Activated CD4-positive, alpha-beta T cell treated with anti-CD3 and anti-CD28 coated beads for 48 hours (primary cell): ENCODE measurements at regions not wholly inside any gene's neighbourhood (a gene's known extent, or its start where the extent isn't known, plus 50 kb on each side); places are given as distances from the start of the nearest gene placed in this dataset.
"Not testable (repeated sequence)": the region's sequence is repeated elsewhere in the genome, so short reads cannot be mapped to it uniquely, and the experiment has no call there.

Experiments
- DNase-seq: peaks from one replicate; pipeline ENCODE4 v3.0.0-alpha.2; 2020

GRCh38 chr5:66234241-66234640 is 90.1 kb downstream of the SREK1 start:
- no peak for DNase-seq

- DNase-seq = no peak
Observed at GRCh38 chr5:66238435-66238834, 94.3 kb downstream of the SREK1 start.

- no peak for DNase-seq
Observed at GRCh38 chr5:66239034-66239433, 94.9 kb downstream of the SREK1 start.

- DNase-seq = no peak
Observed at GRCh38 chr5:66241136-66241825, 97.2 kb downstream of the SREK1 start.

GRCh38 chr5:66242050-66242715 is 98.1 kb downstream of the SREK1 start:
- DNase-seq = no peak

- DNase-seq = no peak
Observed at GRCh38 chr5:66246608-66247007, 102.5 kb downstream of the SREK1 start.

- no peak for DNase-seq
Observed at GRCh38 chr5:66247176-66247960, 103.3 kb downstream of the SREK1 start.

GRCh38 chr5:66248874-66249273 is 104.8 kb downstream of the SREK1 start:
- no peak for DNase-seq

- no peak for DNase-seq
Observed at GRCh38 chr5:66249920-66250319, 105.8 kb downstream of the SREK1 start.

- no peak for DNase-seq
Observed at GRCh38 chr5:66252849-66253248, 108.7 kb downstream of the SREK1 start.

GRCh38 chr5:66255714-66256113 is 111.6 kb downstream of the SREK1 start:
- no peak for DNase-seq

- no peak for DNase-seq
Observed at GRCh38 chr5:66273121-66273520, 129.0 kb downstream of the SREK1 start.

GRCh38 chr5:66276986-66277385 is 132.9 kb downstream of the SREK1 start:
- no peak for DNase-seq

- DNase-seq = no peak
Observed at GRCh38 chr5:66277981-66278380, 133.9 kb downstream of the SREK1 start.

- no peak for DNase-seq
Observed at GRCh38 chr5:66281294-66281693, 137.2 kb downstream of the SREK1 start.

- no peak for DNase-seq
Observed at GRCh38 chr5:66284588-66285342, 140.7 kb downstream of the SREK1 start.

- peak; percentile 17 for DNase-seq
Observed at GRCh38 chr5:66285343-66285922, 141.3 kb downstream of the SREK1 start.

GRCh38 chr5:66291771-66292170 is 147.7 kb downstream of the SREK1 start:
- DNase-seq = no peak

- not testable (repeated sequence) for DNase-seq
Observed at GRCh38 chr5:66293851-66294250, 149.8 kb downstream of the SREK1 start.

GRCh38 chr5:66299463-66299862 is 155.4 kb downstream of the SREK1 start:
- no peak for DNase-seq

- DNase-seq = no peak
Observed at GRCh38 chr5:66302344-66302743, 158.2 kb downstream of the SREK1 start.

GRCh38 chr5:66306105-66306843 is 162.2 kb downstream of the SREK1 start:
- DNase-seq = peak; percentile 40
